Sigmoid colon (tissue), 6 donors: ENCODE measurements at regions not wholly inside any gene's neighbourhood (a gene's known extent, or its start where the extent isn't known, plus 50 kb on each side); places are given as distances from the start of the nearest gene placed in this dataset.

Source experiments
- DNase-seq: peaks from one replicate; pipeline ENCODE4 v3.0.0-alpha.2; 2019
- H3K27ac ChIP-seq, 4 donors: fragments of 200-600 bp; sonication (generic); one replicate each; pipeline ENCODE4 v1.5.1; 2016 to 2019; ENCODE audit warnings: mild to moderate bottlenecking in 1 of 4
- H3K27me3 ChIP-seq, 3 donors: fragments of 200-600 bp; sonication (generic); one replicate each; pipeline ENCODE4 v1.5.1; 2019; ENCODE audit warnings: mild to moderate bottlenecking in 1 of 3
- H3K36me3 ChIP-seq, 4 donors: fragments of 200-600 bp; sonication (generic); one replicate each; pipeline ENCODE4 v1.5.1; 2016 to 2019
- H3K4me1 ChIP-seq, 4 donors: fragments of 200-600 bp; sonication (generic); one replicate each; pipeline ENCODE4 v1.5.1; 2017 to 2019
- H3K4me3 ChIP-seq, 4 donors: fragments of 200-600 bp; sonication (generic); one replicate each; pipeline ENCODE4 v1.5.1; 2017 to 2019; ENCODE audit warnings: mild to moderate bottlenecking in 2 of 4, moderate library complexity in 1 of 4
- H3K9me3 ChIP-seq, 4 donors: fragments of 200-600 bp in 3 of 4; sonication (generic) in 3 of 4; one replicate each; pipeline versions ENCODE4 v1.5.1 to v1.6.1; 2013 to 2019
- EP300 ChIP-seq, 4 donors: sonication (generic); formaldehyde crosslinking; IDR thresholded peaks; one replicate each; pipeline ENCODE4 v1.6.1; 2017; ENCODE audit warnings: antibody characterized with exemption in 4 of 4
- POLR2A ChIP-seq, 2 donors: fragments of 450-650 bp; IDR thresholded peaks; one replicate each; pipeline ENCODE4 v1.6.1; 2016; ENCODE audit warnings: antibody characterized with exemption in 2 of 2, mild to moderate bottlenecking in 2 of 2, moderate library complexity in 2 of 2
- POLR2AphosphoS5 ChIP-seq, 4 donors: sonication (generic); formaldehyde crosslinking; IDR thresholded peaks; one replicate each; pipeline ENCODE4 v1.6.1; 2017; ENCODE audit warnings: antibody characterized with exemption in 4 of 4
- WGBS, 2 donors: extraction: QIAGEN DNeasy Blood & Tissue Kit; methylation state at CpG; one replicate each; pipeline ENCODE4 v1.1.7; 2013; 5-methylcytosine and 5-hydroxymethylcytosine counted together
- intact Hi-C: fragments of 100-400 bp; cut with DNase I; formaldehyde crosslinking; loops from one replicate; pipeline ENCODE4 v1.15.1; 2023
- TF ChIP-seq, protein P1 (sequence below), 4 experiments: fragments of 450-650 bp in 3 of 4; fragments of 200-600 bp in 1 of 4; IDR thresholded peaks; one replicate each; pipeline ENCODE4 v1.5.1; 2016 to 2019; ENCODE audit warnings: antibody characterized with exemption in 4 of 4, mild to moderate bottlenecking in 3 of 4, moderate library complexity in 2 of 4
- donor health status: healthy with polysubstance abuse.
- donor health status: healthy.

DNA sequence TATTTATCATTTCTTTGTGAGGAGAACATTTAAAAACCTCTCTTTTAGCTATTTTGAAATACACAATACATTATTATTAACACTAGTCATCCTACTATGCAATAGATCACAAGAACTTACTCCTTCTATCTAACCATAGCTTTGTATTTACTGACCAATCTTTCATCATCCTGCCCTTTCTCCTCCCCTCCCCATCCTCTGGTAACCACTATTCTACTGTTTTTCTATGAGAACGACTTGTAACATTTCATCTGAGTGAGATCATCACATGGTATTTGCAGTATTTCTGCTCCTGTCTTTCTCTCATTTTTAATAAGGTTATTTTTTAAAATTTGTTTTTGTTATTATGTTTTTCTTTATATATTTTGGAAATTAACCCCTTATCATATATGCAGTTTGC lies 331.8 kb downstream of the TEX13C start:
- H3K36me3 ChIP-seq = no peaks in the 10 kb centered on the region
- H3K4me3 ChIP-seq = no peak overlapping the region
- DNase-seq = no peak
- TF ChIP-seq POLR2A (IDR thresholded peaks at IDR 0.05) (no peak), POLR2AphosphoS5 (IDR thresholded peaks at IDR 0.05) (no peak), EP300 (IDR thresholded peaks at IDR 0.05) (no peak)
- TF ChIP-seq, protein P1, sequence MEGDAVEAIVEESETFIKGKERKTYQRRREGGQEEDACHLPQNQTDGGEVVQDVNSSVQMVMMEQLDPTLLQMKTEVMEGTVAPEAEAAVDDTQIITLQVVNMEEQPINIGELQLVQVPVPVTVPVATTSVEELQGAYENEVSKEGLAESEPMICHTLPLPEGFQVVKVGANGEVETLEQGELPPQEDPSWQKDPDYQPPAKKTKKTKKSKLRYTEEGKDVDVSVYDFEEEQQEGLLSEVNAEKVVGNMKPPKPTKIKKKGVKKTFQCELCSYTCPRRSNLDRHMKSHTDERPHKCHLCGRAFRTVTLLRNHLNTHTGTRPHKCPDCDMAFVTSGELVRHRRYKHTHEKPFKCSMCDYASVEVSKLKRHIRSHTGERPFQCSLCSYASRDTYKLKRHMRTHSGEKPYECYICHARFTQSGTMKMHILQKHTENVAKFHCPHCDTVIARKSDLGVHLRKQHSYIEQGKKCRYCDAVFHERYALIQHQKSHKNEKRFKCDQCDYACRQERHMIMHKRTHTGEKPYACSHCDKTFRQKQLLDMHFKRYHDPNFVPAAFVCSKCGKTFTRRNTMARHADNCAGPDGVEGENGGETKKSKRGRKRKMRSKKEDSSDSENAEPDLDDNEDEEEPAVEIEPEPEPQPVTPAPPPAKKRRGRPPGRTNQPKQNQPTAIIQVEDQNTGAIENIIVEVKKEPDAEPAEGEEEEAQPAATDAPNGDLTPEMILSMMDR (IDR thresholded peaks at IDR 0.05) = no peak
- no peaks in the 10 kb centered on the region for H3K4me1 ChIP-seq
- no peaks in the 10 kb centered on the region for H3K27me3 ChIP-seq
- H3K27ac ChIP-seq = no peak overlapping the region
- WGBS, 2 donors = 22 to 55% methylated on average over 1 of the region's 1 CpG
- intact Hi-C loops = no loop called here
- H3K9me3 ChIP-seq = no peaks in the 10 kb centered on the region

DNA sequence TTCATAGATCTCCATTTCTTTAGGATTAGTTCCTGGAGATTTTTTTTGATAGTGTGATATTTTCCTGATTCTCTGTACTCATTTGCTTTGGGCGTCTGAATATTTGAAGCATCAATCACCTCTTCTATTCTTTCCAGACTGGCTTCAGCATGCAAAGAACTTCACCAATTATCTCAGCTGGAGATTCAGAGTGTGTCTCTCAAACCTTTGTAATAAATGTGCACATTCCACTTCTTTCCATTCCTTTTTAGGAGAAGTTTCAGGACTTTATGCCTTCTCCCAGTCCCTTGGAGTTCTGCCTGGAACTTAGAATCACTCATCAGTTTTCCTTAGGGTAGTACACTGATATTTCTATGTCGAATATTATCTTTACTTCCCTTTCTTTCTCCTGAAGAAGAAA lies 334.8 kb downstream of the TEX13C start:
- Histone ChIP-seq H3K4me1 (no peaks in the 10 kb centered on the region), H3K36me3 (no peaks in the 10 kb centered on the region), H3K27me3 (no peaks in the 10 kb centered on the region), H3K27ac (no peak overlapping the region), H3K9me3 (no peaks in the 10 kb centered on the region), H3K4me3 (no peak overlapping the region)
- TF ChIP-seq POLR2AphosphoS5 (IDR thresholded peaks at IDR 0.05) = no peak
- no peak for TF ChIP-seq EP300 (IDR thresholded peaks at IDR 0.05)
- TF ChIP-seq POLR2A (IDR thresholded peaks at IDR 0.05) = no peak
- intact Hi-C loops = no loop called here
- DNase-seq = no peak
- 77 to 90% methylated on average over 2 of the region's 2 CpGs for WGBS, 2 donors

DNA sequence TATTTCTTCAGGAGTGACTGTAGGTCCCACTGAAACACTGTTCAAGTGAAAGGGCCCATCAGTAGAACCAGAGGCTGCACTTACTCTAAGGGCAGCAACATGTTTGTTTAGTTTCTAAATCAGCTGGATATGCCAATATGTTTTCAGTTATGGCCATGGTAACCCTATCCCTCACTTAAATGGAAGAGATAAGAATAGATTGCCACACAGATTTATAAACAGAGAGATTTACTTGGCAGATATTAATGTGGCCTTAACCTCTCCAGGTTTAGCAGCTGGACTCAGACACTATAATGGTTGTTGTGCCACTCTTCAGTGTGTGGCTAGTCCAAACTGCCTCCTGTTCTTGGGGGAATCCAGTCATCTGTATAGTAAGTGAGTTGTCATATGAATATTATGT lies 354.1 kb downstream of the TEX13C start:
- no peaks in the 10 kb centered on the region for H3K9me3 ChIP-seq
- H3K27me3 ChIP-seq = no peaks in the 10 kb centered on the region
- H3K27ac ChIP-seq = no peak overlapping the region
- no peaks in the 10 kb centered on the region for H3K4me1 ChIP-seq
- H3K4me3 ChIP-seq = no peak overlapping the region
- TF ChIP-seq, protein P1 (IDR thresholded peaks at IDR 0.05) = no peak
- TF ChIP-seq EP300 (IDR thresholded peaks at IDR 0.05) (no peak), POLR2A (IDR thresholded peaks at IDR 0.05) (no peak), POLR2AphosphoS5 (IDR thresholded peaks at IDR 0.05) (no peak)
- intact Hi-C loops = no loop called here
- no peak for DNase-seq
- no peaks in the 10 kb centered on the region for H3K36me3 ChIP-seq

DNA sequence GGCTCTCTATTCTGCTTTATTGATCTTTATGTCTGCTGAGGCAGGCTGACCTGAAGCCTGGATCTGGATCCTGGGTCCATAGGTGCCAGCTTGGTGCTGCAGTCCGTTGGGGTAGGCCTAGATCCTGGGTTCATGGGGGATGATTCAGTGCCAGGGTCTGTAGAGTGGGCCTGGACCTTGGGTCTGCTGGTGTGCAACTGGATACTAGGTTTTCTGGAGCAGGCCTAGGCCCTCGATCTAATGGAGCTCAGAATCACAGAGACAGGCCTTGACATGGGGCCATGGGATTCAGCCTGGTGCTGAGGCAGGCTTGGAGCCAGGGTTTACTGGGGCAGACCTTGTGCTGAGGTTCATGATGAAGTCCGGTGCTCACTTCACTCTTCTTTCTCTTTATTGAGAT lies 358.6 kb downstream of the TEX13C start:
- intact Hi-C loops = no loop called here
- WGBS, 2 donors = 45 to 57% methylated on average over 3 of the region's 3 CpGs

DNA sequence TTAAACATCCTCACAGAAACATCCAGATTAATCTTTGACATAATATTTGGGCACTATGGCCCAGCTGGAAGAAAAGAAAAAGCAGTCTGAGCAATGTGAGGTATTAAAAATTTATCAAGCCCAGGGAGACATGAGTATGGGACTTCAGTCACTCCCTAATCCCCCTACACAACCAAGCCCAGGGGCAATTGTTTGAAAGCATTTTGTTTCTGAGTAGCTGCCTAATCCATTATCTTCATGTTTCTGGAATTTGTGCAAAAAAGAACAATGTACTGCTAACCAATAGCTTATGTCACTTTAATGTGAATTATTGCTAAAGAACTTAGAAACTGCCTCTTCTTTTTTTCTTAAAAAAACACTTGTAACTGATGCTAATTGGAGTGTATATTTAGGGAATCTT lies 360.7 kb downstream of the TEX13C start:
- H3K4me1 ChIP-seq = no peaks in the 10 kb centered on the region
- no peaks in the 10 kb centered on the region for H3K27me3 ChIP-seq
- H3K27ac ChIP-seq = no peak overlapping the region
- intact Hi-C loops = no loop called here
- no peaks in the 10 kb centered on the region for H3K9me3 ChIP-seq
- DNase-seq = no peak
- TF ChIP-seq, protein P1 (IDR thresholded peaks at IDR 0.05) = no peak
- TF ChIP-seq POLR2AphosphoS5 (IDR thresholded peaks at IDR 0.05) = no peak
- TF ChIP-seq EP300 (IDR thresholded peaks at IDR 0.05) = no peak
- no peak overlapping the region for H3K4me3 ChIP-seq
- no peaks in the 10 kb centered on the region for H3K36me3 ChIP-seq

More for the DNA sequence above, 358.6 kb downstream of the TEX13C start:
- Histone ChIP-seq H3K27me3 (no peaks in the 10 kb centered on the region), H3K27ac (no peak overlapping the region), H3K36me3 (no peaks in the 10 kb centered on the region), H3K4me1 (no peaks in the 10 kb centered on the region), H3K4me3 (no peak overlapping the region), H3K9me3 (no peaks in the 10 kb centered on the region)
- no peak for DNase-seq
- TF ChIP-seq POLR2A (IDR thresholded peaks at IDR 0.05) (no peak), POLR2AphosphoS5 (IDR thresholded peaks at IDR 0.05) (no peak), EP300 (IDR thresholded peaks at IDR 0.05) (no peak)
- TF ChIP-seq, protein P1 (IDR thresholded peaks at IDR 0.05) = no peak
